Activated CD8-positive, alpha-beta memory T cell treated with anti-CD3 and anti-CD28 coated beads for 1 hour (primary cell): ENCODE measurements at regions not wholly inside any gene's neighbourhood (a gene's known extent, or its start where the extent isn't known, plus 50 kb on each side); places are given as distances from the start of the nearest gene placed in this dataset.
A peak's percentile ranks its signal among the peaks of the same experiment; 100 is the strongest.

ENCODE experiments used
- DNase-seq, 2 donors: peaks; one replicate each; pipeline ENCODE4 v3.0.0-alpha.2; 2020; ENCODE audit warnings: low read depth in 1 of 2; ENCODE audit errors: extremely low read depth in 1 of 2

- no peak for DNase-seq
These were observed 49.9 kb downstream of the SYNE3 start for GRCh38 chr14:95466506-95466905.

GRCh38 chr14:95465936-95466335 is 50.5 kb downstream of the SYNE3 start:
- no peak for DNase-seq

- no peak for DNase-seq
These were observed 51.1 kb downstream of the SYNE3 start for GRCh38 chr14:95465358-95465757.

GRCh38 chr14:95464514-95464913 is 51.9 kb downstream of the SYNE3 start:
- no peak for DNase-seq

GRCh38 chr14:95464103-95464502 is 52.3 kb downstream of the SYNE3 start:
- no peak for DNase-seq

GRCh38 chr14:95463171-95463901 is 53.1 kb downstream of the SYNE3 start:
- DNase-seq = peak in 1 of 2 donors; percentile 8

GRCh38 chr14:95462491-95462890 is 54.0 kb downstream of the SYNE3 start:
- DNase-seq = no peak

GRCh38 chr14:95460647-95461478 is 55.6 kb downstream of the SYNE3 start:
- DNase-seq = no peak

- no peak for DNase-seq
These were observed 57.5 kb downstream of the SYNE3 start for GRCh38 chr14:95458906-95459305.

GRCh38 chr14:95458459-95458858 is 58.0 kb downstream of the SYNE3 start:
- no peak for DNase-seq

GRCh38 chr14:95456281-95456680 is 60.2 kb downstream of the SYNE3 start:
- no peak for DNase-seq

GRCh38 chr14:95455246-95455645 is 61.2 kb downstream of the SYNE3 start:
- DNase-seq = no peak

- no peak for DNase-seq
These were observed 62.8 kb downstream of the SYNE3 start for GRCh38 chr14:95453713-95453980.

- DNase-seq = no peak
These were observed 63.3 kb downstream of the SYNE3 start for GRCh38 chr14:95452893-95453712.

- DNase-seq = no peak
These were observed 64.1 kb downstream of the SYNE3 start for GRCh38 chr14:95452176-95452892.

- no peak for DNase-seq
These were observed 67.3 kb downstream of the SYNE3 start for GRCh38 chr14:95449131-95449530.

GRCh38 chr14:95446470-95446869 is 70.0 kb downstream of the SYNE3 start:
- DNase-seq = no peak

GRCh38 chr14:95445676-95446075 is 70.8 kb downstream of the SYNE3 start:
- no peak for DNase-seq

GRCh38 chr14:95445161-95445560 is 71.3 kb downstream of the SYNE3 start:
- DNase-seq = no peak

- no peak for DNase-seq
These were observed 72.0 kb downstream of the SYNE3 start for GRCh38 chr14:95444132-95445129.
